ENCODE measurements at regions not wholly inside any gene's neighbourhood (a gene's known extent, or its start where the extent isn't known, plus 50 kb on each side); places are given as distances from the start of the nearest gene placed in this dataset.

DNA sequence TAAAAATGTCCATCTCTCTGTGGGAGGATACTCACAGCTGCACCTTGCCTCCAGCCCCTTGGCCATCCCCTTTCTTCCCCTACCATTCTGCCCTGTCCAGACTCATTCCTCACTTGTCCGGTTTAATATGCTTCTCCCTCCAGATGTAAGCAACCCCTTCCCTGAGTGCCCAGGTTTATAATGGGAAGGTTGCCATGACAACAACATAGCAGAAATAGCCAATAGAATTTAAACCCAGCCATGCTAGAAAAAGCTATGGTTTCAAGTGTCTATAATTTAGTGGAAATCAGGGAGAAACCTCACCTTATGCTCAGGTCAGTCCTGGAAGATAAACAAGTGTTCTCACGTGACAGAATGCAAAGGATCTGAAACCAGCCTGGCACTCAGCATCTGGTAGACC lies 196.0 kb upstream of the FZD8 start:
- WGBS, 2 donors (ENCODE audit: extremely low coverage in 2 of 2, insufficient read length in 2 of 2, insufficient replicate concordance in 1 of 2) = no CpG with 5 or more reads among the region's 2 CpGs
- Histone ChIP-seq H3K4me3 (ENCODE audit: low read length in 2 of 2) (no peak overlapping the region), H3K23ac (ENCODE audit: low read depth, low read length, poor library complexity) (no peak overlapping the region), H2BK5ac (ENCODE audit: low read length) (no peak overlapping the region), H3K27me3 (ENCODE audit: control insufficient read depth in 3 of 3, insufficient read depth in 3 of 3, low read depth in 1 of 3, low read length in 3 of 3) (peaks cover 0 to 4% (median 0%) of the 10 kb centered on the region in 3 experiments), H2AFZ (ENCODE audit: low read length) (no peak overlapping the region), H3K9ac (ENCODE audit: low read depth, low read length, poor library complexity) (no peak overlapping the region), H3K4ac (ENCODE audit: low read length) (no peak overlapping the region), H3K18ac (ENCODE audit: low read length) (no peak overlapping the region), H3K27ac (replicated peaks; ENCODE audit: low read length) (no peak overlapping the region), H3K36me3 (replicated peaks in 1 of 2; ENCODE audit: control insufficient read depth in 2 of 2, insufficient read depth in 2 of 2, low read length in 2 of 2) (no peaks in the 10 kb centered on the region), H2BK15ac (ENCODE audit: low read length) (no peak overlapping the region), H4K91ac (ENCODE audit: low read depth, low read length, poor library complexity) (no peak overlapping the region), H2BK12ac (ENCODE audit: low read length) (no peak overlapping the region), H2AK5ac (ENCODE audit: low read depth, low read length) (no peak overlapping the region), H3K79me1 (ENCODE audit: low read depth, low read length) (no peaks in the 10 kb centered on the region), H3K4me1 (ENCODE audit: control insufficient read depth in 2 of 2, insufficient read depth in 1 of 2, low read depth in 1 of 2, low read length in 2 of 2) (peaks cover 0 to 4% of the 10 kb centered on the region in 2 donors), H4K8ac (ENCODE audit: low read depth, low read length) (no peak overlapping the region), H2BK120ac (ENCODE audit: low read depth, low read length) (no peak overlapping the region), H3K14ac (ENCODE audit: low read length) (no peak overlapping the region), H3K4me2 (ENCODE audit: insufficient read depth, low read length, poor library complexity, severe bottlenecking) (no peak overlapping the region), H3K9me3 (replicated peaks in 1 of 2; ENCODE audit: control insufficient read depth in 2 of 2, insufficient read depth in 1 of 2, low read depth in 1 of 2, low read length in 2 of 2) (no peaks in the 10 kb centered on the region)
- DNase-seq (ENCODE audit: low spot score) = no peak

DNA sequence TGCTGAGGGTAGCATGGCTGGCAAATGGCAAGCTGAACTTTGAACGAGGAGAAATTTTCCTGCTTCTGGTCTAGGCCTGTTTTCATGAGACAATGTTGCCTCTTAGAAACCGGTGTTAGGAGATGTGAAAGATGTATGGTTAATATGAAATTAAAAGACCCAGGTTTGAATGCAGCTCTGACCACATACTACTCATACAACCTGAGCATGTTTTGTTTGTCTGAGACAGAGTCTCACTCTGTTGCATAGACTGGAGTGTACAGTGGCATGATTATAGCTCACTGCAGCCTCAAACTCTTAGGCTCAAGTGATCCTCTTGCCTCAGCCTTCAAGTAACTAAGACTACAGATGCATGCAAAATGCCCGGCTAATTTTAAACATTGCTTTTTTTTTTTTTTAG lies 193.4 kb upstream of the FZD8 start:
- H4K91ac ChIP-seq (ENCODE audit: low read depth, low read length, poor library complexity) = no peak overlapping the region
- H3K36me3 ChIP-seq (replicated peaks in 1 of 2; ENCODE audit: control insufficient read depth in 2 of 2, insufficient read depth in 2 of 2, low read length in 2 of 2) = no peaks in the 10 kb centered on the region
- peaks cover 0 to 4% of the 10 kb centered on the region in 2 donors for H3K4me1 ChIP-seq (ENCODE audit: control insufficient read depth in 2 of 2, insufficient read depth in 1 of 2, low read depth in 1 of 2, low read length in 2 of 2)
- H3K27ac ChIP-seq (replicated peaks; ENCODE audit: low read length) = no peak overlapping the region
- H3K18ac ChIP-seq (ENCODE audit: low read length) = no peak overlapping the region
- H2BK12ac ChIP-seq (ENCODE audit: low read length) = no peak overlapping the region
- no peak overlapping the region for H3K14ac ChIP-seq (ENCODE audit: low read length)
- no peaks in the 10 kb centered on the region for H3K79me1 ChIP-seq (ENCODE audit: low read depth, low read length)
- no peak overlapping the region for H3K4ac ChIP-seq (ENCODE audit: low read length)
- H2BK5ac ChIP-seq (ENCODE audit: low read length) = no peak overlapping the region
- no peaks in the 10 kb centered on the region for H3K9me3 ChIP-seq (replicated peaks in 1 of 2; ENCODE audit: control insufficient read depth in 2 of 2, insufficient read depth in 1 of 2, low read depth in 1 of 2, low read length in 2 of 2)
- no peak overlapping the region for H4K8ac ChIP-seq (ENCODE audit: low read depth, low read length)
- DNase-seq (ENCODE audit: low spot score) = no peak
- peaks cover 0 to 4% (median 0%) of the 10 kb centered on the region in 3 experiments for H3K27me3 ChIP-seq (ENCODE audit: control insufficient read depth in 3 of 3, insufficient read depth in 3 of 3, low read depth in 1 of 3, low read length in 3 of 3)
- H2BK15ac ChIP-seq (ENCODE audit: low read length) = no peak overlapping the region
- no CpG with 5 or more reads among the region's 3 CpGs for WGBS, 2 donors (ENCODE audit: extremely low coverage in 2 of 2, insufficient read length in 2 of 2, insufficient replicate concordance in 1 of 2)
- H2AK5ac ChIP-seq (ENCODE audit: low read depth, low read length) = no peak overlapping the region
- no peak overlapping the region for H3K4me2 ChIP-seq (ENCODE audit: insufficient read depth, low read length, poor library complexity, severe bottlenecking)
- H2AFZ ChIP-seq (ENCODE audit: low read length) = no peak overlapping the region
- no peak overlapping the region for H2BK120ac ChIP-seq (ENCODE audit: low read depth, low read length)
- H3K9ac ChIP-seq (ENCODE audit: low read depth, low read length, poor library complexity) = no peak overlapping the region
- no peak overlapping the region for H3K23ac ChIP-seq (ENCODE audit: low read depth, low read length, poor library complexity)
- H3K4me3 ChIP-seq (ENCODE audit: low read length in 2 of 2) = no peak overlapping the region

- H2BK15ac ChIP-seq (ENCODE audit: low read length) = no peak overlapping the region
- H3K4me2 ChIP-seq (ENCODE audit: insufficient read depth, low read length, poor library complexity, severe bottlenecking) = no peak overlapping the region
- H2AFZ ChIP-seq (ENCODE audit: low read length) = no peak overlapping the region
- no peaks in the 10 kb centered on the region for H3K36me3 ChIP-seq (replicated peaks in 1 of 2; ENCODE audit: control insufficient read depth in 2 of 2, insufficient read depth in 2 of 2, low read length in 2 of 2)
- no peak overlapping the region for H2BK12ac ChIP-seq (ENCODE audit: low read length)
- no peak overlapping the region for H4K8ac ChIP-seq (ENCODE audit: low read depth, low read length)
- no peak overlapping the region for H2BK5ac ChIP-seq (ENCODE audit: low read length)
- no peak overlapping the region for H3K9ac ChIP-seq (ENCODE audit: low read depth, low read length, poor library complexity)
- H2BK120ac ChIP-seq (ENCODE audit: low read depth, low read length) = no peak overlapping the region
- DNase-seq (ENCODE audit: low spot score) = no peak
- H3K23ac ChIP-seq (ENCODE audit: low read depth, low read length, poor library complexity) = no peak overlapping the region
- no CpG with 5 or more reads among the region's 10 CpGs for WGBS, 2 donors (ENCODE audit: extremely low coverage in 2 of 2, insufficient read length in 2 of 2, insufficient replicate concordance in 1 of 2)
- H3K4ac ChIP-seq (ENCODE audit: low read length) = no peak overlapping the region
- H3K4me3 ChIP-seq (ENCODE audit: low read length in 2 of 2) = no peak overlapping the region
- H3K18ac ChIP-seq (ENCODE audit: low read length) = no peak overlapping the region
- H3K79me1 ChIP-seq (ENCODE audit: low read depth, low read length) = no peaks in the 10 kb centered on the region
- no peaks in the 10 kb centered on the region for H3K9me3 ChIP-seq (replicated peaks in 1 of 2; ENCODE audit: control insufficient read depth in 2 of 2, insufficient read depth in 1 of 2, low read depth in 1 of 2, low read length in 2 of 2)
- peaks cover 0 to 4% (median 0%) of the 10 kb centered on the region in 3 experiments for H3K27me3 ChIP-seq (ENCODE audit: control insufficient read depth in 3 of 3, insufficient read depth in 3 of 3, low read depth in 1 of 3, low read length in 3 of 3)
- H3K27ac ChIP-seq (replicated peaks; ENCODE audit: low read length) = no peak overlapping the region
- no peak overlapping the region for H4K91ac ChIP-seq (ENCODE audit: low read depth, low read length, poor library complexity)
- no peak overlapping the region for H2AK5ac ChIP-seq (ENCODE audit: low read depth, low read length)
- H3K14ac ChIP-seq (ENCODE audit: low read length) = no peak overlapping the region
- peaks cover 0 to 4% of the 10 kb centered on the region in 2 donors for H3K4me1 ChIP-seq (ENCODE audit: control insufficient read depth in 2 of 2, insufficient read depth in 1 of 2, low read depth in 1 of 2, low read length in 2 of 2)
These were observed 192.9 kb upstream of the FZD8 start for GRCh38 chr10:35834877-35835494.

DNA sequence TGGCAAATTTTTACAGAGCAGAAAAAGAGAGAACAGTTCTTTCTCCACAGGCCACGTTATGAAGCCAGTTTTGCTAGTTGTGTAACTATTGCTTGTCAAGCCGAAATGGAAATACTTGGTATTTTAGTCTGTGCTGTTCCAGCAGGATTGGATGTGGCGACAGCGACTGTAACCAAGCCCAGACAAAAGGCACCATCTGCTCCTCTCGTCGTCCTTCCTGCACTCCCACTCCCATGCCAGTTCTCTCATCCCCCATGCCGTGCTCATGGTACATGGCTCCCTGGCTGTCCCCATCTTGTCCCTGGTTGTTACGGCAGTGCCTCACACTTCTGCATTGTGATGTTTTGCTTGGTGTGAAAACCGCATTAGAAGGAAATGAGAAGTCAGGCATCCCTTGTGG lies 185.7 kb upstream of the FZD8 start:
- no peak overlapping the region for H2AFZ ChIP-seq (ENCODE audit: low read length)
- H3K4me3 ChIP-seq (ENCODE audit: low read length in 2 of 2) = no peak overlapping the region
- peak overlapping the region; percentile 98 for H4K8ac ChIP-seq (ENCODE audit: low read depth, low read length)
- H4K91ac ChIP-seq (ENCODE audit: low read depth, low read length, poor library complexity) = no peak overlapping the region
- H2BK15ac ChIP-seq (ENCODE audit: low read length) = no peak overlapping the region
- H3K4me2 ChIP-seq (ENCODE audit: insufficient read depth, low read length, poor library complexity, severe bottlenecking) = no peak overlapping the region
- no peak for DNase-seq (ENCODE audit: low spot score)
- H3K27ac ChIP-seq (replicated peaks; ENCODE audit: low read length) = no peak overlapping the region
- WGBS, 2 donors (ENCODE audit: extremely low coverage in 2 of 2, insufficient read length in 2 of 2, insufficient replicate concordance in 1 of 2) = no CpG with 5 or more reads among the region's 9 CpGs
- H3K23ac ChIP-seq (ENCODE audit: low read depth, low read length, poor library complexity) = no peak overlapping the region
- H3K9ac ChIP-seq (ENCODE audit: low read depth, low read length, poor library complexity) = no peak overlapping the region
- no peak overlapping the region for H2BK120ac ChIP-seq (ENCODE audit: low read depth, low read length)
- no peak overlapping the region for H3K4ac ChIP-seq (ENCODE audit: low read length)
- peaks cover 0 to 2% of the 10 kb centered on the region in 2 donors for H3K9me3 ChIP-seq (replicated peaks in 1 of 2; ENCODE audit: control insufficient read depth in 2 of 2, insufficient read depth in 1 of 2, low read depth in 1 of 2, low read length in 2 of 2)
- no peak overlapping the region for H3K14ac ChIP-seq (ENCODE audit: low read length)
- no peak overlapping the region for H2AK5ac ChIP-seq (ENCODE audit: low read depth, low read length)
- no peak overlapping the region for H2BK5ac ChIP-seq (ENCODE audit: low read length)
- H3K27me3 ChIP-seq (ENCODE audit: control insufficient read depth in 3 of 3, insufficient read depth in 3 of 3, low read depth in 1 of 3, low read length in 3 of 3) = no peaks in the 10 kb centered on the region
- H3K4me1 ChIP-seq (ENCODE audit: control insufficient read depth in 2 of 2, insufficient read depth in 1 of 2, low read depth in 1 of 2, low read length in 2 of 2) = no peaks in the 10 kb centered on the region
- no peaks in the 10 kb centered on the region for H3K36me3 ChIP-seq (replicated peaks in 1 of 2; ENCODE audit: control insufficient read depth in 2 of 2, insufficient read depth in 2 of 2, low read length in 2 of 2)
- H3K79me1 ChIP-seq (ENCODE audit: low read depth, low read length) = no peaks in the 10 kb centered on the region
- peak overlapping the region; percentile 99 for H2BK12ac ChIP-seq (ENCODE audit: low read length)
- H3K18ac ChIP-seq (ENCODE audit: low read length) = peak overlapping the region; percentile 31

Data from neuronal stem cell (in vitro differentiated cells).